Kasumi-1 (cell line): ENCODE measurements at regions not wholly inside any gene's neighbourhood (a gene's known extent, or its start where the extent isn't known, plus 50 kb on each side); places are given as distances from the start of the nearest gene placed in this dataset.
A peak's percentile ranks its signal among the peaks of the same experiment; 100 is the strongest.
"Not testable (repeated sequence)": the region's sequence is repeated elsewhere in the genome, so short reads cannot be mapped to it uniquely, and the experiment has no call there.

Source experiments
- DNase-seq, 2 experiments: peaks; one replicate each; lab custom pipeline; 2025; lab: John Stamatoyannopoulos, UW

- no peak for DNase-seq
Observed at GRCh38 chr21:15932726-15933125, 202.9 kb downstream of the USP25 start.

DNA sequence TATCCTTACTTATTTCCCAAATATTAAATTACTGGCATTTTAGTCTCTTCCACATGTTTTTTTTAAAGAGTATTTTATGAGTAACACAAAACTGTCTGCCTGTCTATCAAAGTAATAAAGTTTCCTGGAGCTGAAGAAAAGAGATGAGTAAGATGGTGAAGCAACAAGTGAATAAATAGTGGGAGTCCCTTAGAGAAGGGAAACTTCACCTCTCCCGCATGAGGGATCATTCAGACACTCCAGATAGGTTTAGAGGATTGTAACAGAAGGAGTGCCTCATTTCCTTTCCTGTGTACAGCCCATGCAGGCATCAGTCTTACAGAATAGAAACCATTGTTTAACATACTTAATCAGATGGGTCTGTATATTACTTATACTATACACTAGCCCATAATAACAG lies 205.7 kb downstream of the USP25 start:
- no peak for DNase-seq

GRCh38 chr21:15943009-15943666 lies 213.4 kb downstream of the USP25 start:
- no peak for DNase-seq

GRCh38 chr21:15947677-15948076 lies 217.9 kb downstream of the USP25 start:
- DNase-seq: no peak

DNA sequence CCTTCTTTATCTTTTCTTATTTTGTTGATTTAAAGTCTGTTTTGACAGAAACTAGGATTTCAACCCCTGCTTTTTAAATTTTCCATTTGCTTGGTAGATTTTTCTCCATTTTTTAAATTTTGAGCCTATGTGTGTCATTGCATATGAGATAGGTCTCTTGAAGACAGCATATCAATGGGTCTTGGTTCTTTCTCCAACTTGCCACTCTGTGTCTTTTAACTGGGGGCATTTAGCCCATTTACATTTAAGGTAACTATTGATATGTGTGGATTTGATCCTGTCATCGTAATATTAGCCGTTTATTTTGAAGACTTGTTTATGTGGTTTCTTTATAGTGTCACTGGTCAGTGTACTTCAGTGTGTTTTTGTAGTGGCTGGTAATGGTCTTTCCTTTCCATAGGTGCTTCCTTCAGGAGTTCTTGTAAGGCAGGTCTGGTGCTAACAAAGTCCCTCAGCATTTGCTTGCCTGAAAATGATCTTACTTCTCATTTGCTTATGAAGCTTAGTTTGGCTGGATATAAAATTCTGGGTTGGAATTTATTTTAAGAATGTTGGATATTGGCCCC lies 223.9 kb downstream of the USP25 start:
- DNase-seq: no peak

DNA sequence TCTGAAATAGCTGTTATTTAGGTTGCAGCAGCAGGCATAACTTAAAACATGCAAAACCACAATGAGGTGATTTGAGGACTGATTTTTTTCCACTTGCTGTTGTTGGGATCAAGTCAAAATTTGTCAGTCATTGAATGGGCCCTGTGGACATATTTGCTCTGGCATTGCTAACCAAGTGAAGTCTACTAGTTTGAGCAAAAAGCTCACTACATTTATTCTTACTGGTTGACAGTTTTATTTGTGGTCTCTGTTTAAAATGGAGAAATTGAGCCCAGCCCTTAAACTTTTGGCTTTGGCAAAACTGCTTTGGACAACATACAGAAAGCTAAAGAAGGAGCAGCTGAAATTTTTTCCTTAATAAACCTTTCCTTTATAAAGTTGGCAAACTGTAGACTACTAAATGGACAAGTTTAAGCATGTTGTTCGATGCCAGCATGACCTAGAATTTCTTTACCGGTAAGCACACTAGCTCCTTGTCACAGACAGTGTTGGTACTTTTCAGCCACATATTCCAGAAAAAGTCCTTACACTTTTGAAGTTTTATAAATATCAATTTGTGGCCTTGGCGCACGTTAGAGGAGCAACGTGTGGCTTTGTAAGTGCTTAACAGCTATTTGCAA lies 234.6 kb downstream of the USP25 start:
- no peak for DNase-seq

GRCh38 chr21:15966231-15966630 lies 236.4 kb downstream of the USP25 start:
- DNase-seq: no peak

GRCh38 chr21:15966651-15967050 lies 236.9 kb downstream of the USP25 start:
- DNase-seq: no peak

GRCh38 chr21:15967661-15968060 lies 237.9 kb downstream of the USP25 start:
- DNase-seq: no peak

DNA sequence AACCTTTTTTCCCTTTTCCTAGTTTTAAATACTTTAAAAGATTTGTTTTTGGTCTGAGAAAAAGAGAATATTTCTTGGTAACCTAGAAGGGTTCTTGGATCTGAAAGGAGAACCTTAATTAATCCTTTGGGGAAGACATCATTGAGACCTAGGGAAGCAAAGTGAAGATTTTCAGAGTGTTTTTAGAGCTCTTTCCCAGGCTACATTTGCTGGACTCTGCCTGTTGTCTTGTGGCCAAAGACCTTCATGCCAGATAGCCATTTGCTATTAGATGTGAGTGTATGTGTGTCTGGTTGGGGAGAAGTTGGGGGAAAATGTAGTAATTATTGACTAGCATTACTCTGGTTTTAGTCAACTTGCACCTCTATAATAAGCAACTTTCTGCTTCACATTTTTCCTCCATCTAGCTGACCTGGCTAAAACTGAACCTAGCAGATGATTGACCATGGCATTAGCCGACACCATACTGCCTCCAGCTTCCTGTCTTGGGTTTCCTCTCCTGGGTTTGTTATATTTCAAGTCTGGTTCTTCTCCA lies 239.1 kb downstream of the USP25 start:
- no peak for DNase-seq

- peak; percentile 27 to 29 for DNase-seq
Observed at GRCh38 chr21:15976807-15977206, 247.0 kb downstream of the USP25 start.

- no peak for DNase-seq
Observed at GRCh38 chr21:15978215-15978738, 248.5 kb downstream of the USP25 start.

DNA sequence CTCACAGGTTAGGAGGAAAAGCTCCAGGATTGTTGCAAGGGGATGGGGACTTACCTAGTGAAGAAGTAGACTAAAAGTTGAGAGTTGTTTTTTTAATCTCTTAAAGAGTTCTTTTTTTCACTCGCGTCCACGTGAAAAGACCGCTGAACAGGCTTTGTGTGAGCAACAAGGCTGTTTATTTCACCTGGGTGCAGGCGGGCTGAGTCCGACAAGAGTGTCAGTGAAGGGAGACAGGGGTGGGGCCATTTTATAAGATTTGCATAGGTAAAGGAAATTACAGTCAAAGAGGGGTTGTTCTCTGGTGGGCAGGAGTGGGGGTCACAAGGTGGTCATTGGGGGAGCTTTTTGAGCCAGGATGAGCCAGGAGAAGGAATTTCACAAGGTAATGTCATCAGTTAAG lies 249.7 kb downstream of the USP25 start:
- DNase-seq: not testable (repeated sequence)

DNA sequence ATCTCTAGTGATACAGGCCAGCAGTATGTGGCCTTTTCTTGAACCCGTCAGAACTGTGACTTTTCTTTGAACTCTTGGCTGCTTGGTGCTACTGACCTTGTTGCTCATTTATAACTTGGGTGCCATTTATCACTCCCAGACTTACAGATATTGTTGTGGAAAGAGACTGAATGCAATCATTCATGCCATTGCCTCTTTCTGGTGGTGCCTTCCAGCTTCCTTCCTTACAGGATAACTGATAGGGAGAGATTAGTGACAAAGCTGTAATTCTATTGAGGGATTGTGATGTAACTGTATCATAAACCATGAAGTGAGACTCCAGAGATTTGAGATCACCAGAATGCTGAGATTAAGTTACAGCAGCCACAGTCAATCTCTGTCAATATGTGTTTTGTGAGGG lies 256.5 kb downstream of the USP25 start:
- DNase-seq: no peak

GRCh38 chr21:15992171-15992570 lies 262.4 kb downstream of the USP25 start:
- no peak for DNase-seq

DNA sequence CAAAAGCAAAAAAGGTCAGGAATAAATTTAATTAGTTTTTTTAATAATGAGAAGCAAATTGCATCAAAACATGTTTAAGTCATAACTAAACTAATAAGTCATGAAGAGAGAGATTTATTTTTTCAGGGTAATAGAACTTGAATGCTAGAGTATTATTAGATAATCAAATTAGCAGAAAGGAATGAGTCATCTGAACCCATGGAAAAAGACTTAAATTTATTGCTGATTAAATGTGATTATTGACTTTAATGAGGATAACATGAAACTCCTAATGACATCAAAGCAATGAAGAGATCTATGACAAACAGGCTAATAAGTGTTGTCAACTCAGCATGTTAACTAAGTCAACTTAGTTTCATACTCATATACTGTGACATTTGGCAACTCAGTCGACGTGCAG lies 264.2 kb downstream of the USP25 start:
- DNase-seq: no peak

- no peak for DNase-seq
Observed at GRCh38 chr21:15999741-16000140, 270.0 kb downstream of the USP25 start.

GRCh38 chr21:16002874-16003466 lies 273.2 kb downstream of the USP25 start:
- peak; percentile 47 to 61 for DNase-seq

DNA sequence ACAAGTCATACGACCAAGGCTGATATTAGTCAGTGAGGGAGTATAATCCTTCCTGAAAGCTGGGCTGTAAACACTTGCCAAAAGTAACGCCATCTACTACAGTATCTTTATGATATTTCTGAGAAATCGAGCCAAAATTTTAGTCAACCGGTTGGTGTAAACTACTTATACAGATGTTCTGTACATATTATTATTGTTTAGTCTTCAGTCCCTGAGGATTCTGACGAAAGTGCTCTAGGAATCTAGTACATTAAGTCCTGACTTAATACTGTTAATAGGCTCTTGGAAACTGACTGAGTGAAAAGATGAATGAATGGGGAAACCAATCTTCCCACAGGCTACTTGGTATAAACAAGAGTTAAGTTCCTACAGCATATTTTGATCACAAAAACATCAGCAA lies 274.3 kb downstream of the USP25 start:
- no peak for DNase-seq

GRCh38 chr21:16004523-16004922 lies 274.7 kb downstream of the USP25 start:
- no peak for DNase-seq

DNA sequence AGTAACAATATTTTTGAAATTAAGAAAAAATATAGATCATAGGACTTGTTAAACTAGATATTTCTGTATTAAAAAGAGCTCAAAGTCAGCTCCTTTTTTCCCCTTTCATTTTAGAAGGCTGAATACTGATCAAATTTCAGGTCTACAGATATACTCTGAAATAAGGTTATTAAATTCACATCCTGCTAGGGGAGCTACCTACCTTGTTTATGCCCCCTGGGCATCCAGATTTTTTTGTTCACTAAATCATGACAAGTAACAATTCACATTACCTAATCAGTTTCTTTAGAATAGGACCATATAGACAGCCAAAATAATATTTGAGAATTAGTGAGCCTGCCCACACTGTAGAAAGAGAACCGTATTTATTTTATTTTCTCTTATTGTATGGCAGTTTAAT lies 276.2 kb downstream of the USP25 start:
- no peak for DNase-seq

DNA sequence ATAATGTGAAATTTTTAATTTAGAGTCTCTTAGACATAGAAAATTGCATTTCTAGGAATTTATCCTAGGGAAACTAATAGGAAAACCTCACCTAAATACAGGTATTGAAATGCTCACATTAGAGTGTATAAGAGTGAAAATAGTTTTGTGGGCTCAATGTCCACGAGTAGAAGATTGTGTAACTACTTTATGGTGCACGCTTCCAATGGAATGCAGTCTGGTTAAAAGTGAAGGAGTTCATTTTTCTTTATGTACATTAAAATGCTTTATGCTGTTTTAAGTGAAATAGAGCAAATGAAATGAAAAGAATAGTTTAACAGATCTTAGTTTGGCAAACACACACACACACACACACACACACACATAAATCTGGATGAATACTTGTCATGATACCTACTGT lies 278.2 kb downstream of the USP25 start:
- no peak for DNase-seq

DNA sequence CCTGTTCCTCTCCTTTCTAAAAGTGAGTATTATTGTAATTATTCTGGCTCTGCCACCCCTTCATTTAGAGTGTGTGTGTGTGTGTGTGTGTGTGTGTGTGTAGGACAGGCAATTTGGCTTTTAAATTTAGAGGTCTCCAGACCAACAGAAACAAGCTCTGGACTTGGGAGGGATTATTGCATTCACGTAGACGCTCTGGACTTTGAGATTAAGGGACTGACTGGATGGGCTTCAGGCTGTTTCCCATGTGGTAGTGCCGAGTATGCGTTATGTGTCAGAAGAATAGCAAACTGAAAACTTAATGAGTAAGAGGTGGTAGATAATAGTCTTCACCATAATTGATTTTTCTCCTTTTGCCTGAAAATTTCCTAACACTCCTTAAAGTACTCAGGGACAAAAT lies 281.9 kb downstream of the USP25 start:
- no peak for DNase-seq
